A549 (cell line): ENCODE measurements at regions not wholly inside any gene's neighbourhood (a gene's known extent, or its start where the extent isn't known, plus 50 kb on each side); places are given as distances from the start of the nearest gene placed in this dataset.
A peak's percentile ranks its signal among the peaks of the same experiment; 100 is the strongest.

Experiments used
- ATAC-seq, 2 experiments: fragments of 200-7000 bp in 1 of 2; fragments of >200 bp in 1 of 2; cut with Nextera tagmentation in 1 of 2; cut with Tn5 transposase in 1 of 2; 3 replicates each; pipeline versions ENCODE4 v1.8.0 to v1.9.1; 2018 to 2020; ENCODE audit warnings: mild to moderate bottlenecking in 1 of 2, moderate library complexity in 1 of 2
- CTCF ChIA-PET: fragments of 300-600 bp; sonication (Branson Sonifier 250); formaldehyde crosslinking; extraction: SDS; loops from one replicate; lab custom pipeline; 2021; ENCODE audit warnings: antibody characterized with exemption, inconsistent platforms; lab: Yijun Ruan, JAX
- POLR2A ChIA-PET: fragments of 350-600 bp; formaldehyde crosslinking; extraction: SDS; loops from one replicate; lab custom pipeline; 2021; ENCODE audit warnings: antibody characterized with exemption, inconsistent platforms; lab: Yijun Ruan, JAX
- DNase-seq, 2 experiments: peaks; one replicate each; pipeline versions ENCODE4 v3.0.0 to v3.0.0-alpha.2; 2011 to 2016; ENCODE audit warnings: low read depth in 1 of 2, low spot score in 1 of 2
- FAIRE-seq: peaks from 2 replicates; lab custom pipeline; 2011; peaks lifted over from hg19 to GRCh38; lab: Jason Lieb, UNC
- H3K27ac ChIP-seq, 2 experiments: fragments of >200 bp; sonication (Bioruptor Twin); formaldehyde crosslinking; 3 replicates each; pipeline ENCODE4 v1.5.1; 2016 to 2017
- H3K4me1 ChIP-seq: fragments of >200 bp; sonication (Bioruptor Twin); formaldehyde crosslinking; 3 replicates; pipeline ENCODE4 v1.6.1; 2016
- H3K4me2 ChIP-seq: fragments of >200 bp; sonication (Bioruptor Twin); formaldehyde crosslinking; 3 replicates; pipeline ENCODE4 v1.6.1; 2016
- H3K4me3 ChIP-seq: fragments of >200 bp; sonication (Bioruptor Twin); formaldehyde crosslinking; 3 replicates; pipeline ENCODE4 v1.5.1; 2016
- H3K9me3 ChIP-seq: fragments of >200 bp; sonication (Bioruptor Twin); formaldehyde crosslinking; 3 replicates; pipeline ENCODE4 v1.6.1; 2016
- CEBPB ChIP-seq, 2 experiments: fragments of >200 bp in 1 of 2; sonication (Bioruptor Twin) in 1 of 2; formaldehyde crosslinking in 1 of 2; IDR thresholded peaks; 2 replicates each; pipeline ENCODE4 v1.6.1; 2012 to 2016
- CHD2 ChIP-seq: fragments of 150-350 bp; IDR thresholded peaks from 2 replicates; pipeline ENCODE4 v1.6.1; 2014; ENCODE audit warnings: low read length; ENCODE audit not compliant: partially characterized antibody
- ESRRA ChIP-seq: fragments of 150-350 bp; IDR thresholded peaks from 2 replicates; pipeline ENCODE4 v1.6.1; 2014; ENCODE audit warnings: mild to moderate bottlenecking, low read length, borderline replicate concordance
- FOSB ChIP-seq: fragments of 250-450 bp; sonication (Bioruptor Pico); IDR thresholded peaks from 2 replicates; pipeline ENCODE4 v1.5.0; 2020; ENCODE audit warnings: mild to moderate bottlenecking, moderate library complexity
- FOSL2 ChIP-seq, 2 experiments: fragments of 450-650 bp in 1 of 2; fragments of >200 bp in 1 of 2; sonication (Bioruptor Twin) in 1 of 2; formaldehyde crosslinking; IDR thresholded peaks; 2 replicates each; pipeline versions ENCODE4 v1.5.0 to v1.6.1; 2016 to 2020; ENCODE audit warnings: mild to moderate bottlenecking in 1 of 2, moderate library complexity in 1 of 2
- GATA3 ChIP-seq: IDR thresholded peaks from 2 replicates; pipeline ENCODE4 v1.6.1; 2012; ENCODE audit warnings: borderline replicate concordance
- HDAC2 ChIP-seq: fragments of 200-600 bp; sonication (generic); IDR thresholded peaks from 2 replicates; pipeline ENCODE4 v1.6.1; 2016
- HEYL ChIP-seq: fragments of 250-450 bp; sonication (Bioruptor Pico); IDR thresholded peaks from 2 replicates; pipeline ENCODE4 v1.8.0; 2021; ENCODE audit warnings: mild to moderate bottlenecking, moderate library complexity
- HOXB13 ChIP-seq: fragments of 250-450 bp; sonication (Bioruptor Pico); IDR thresholded peaks from 2 replicates; pipeline ENCODE4 v1.5.0; 2020; ENCODE audit warnings: low read depth, mild to moderate bottlenecking, moderate library complexity
- KDM5A ChIP-seq: fragments of 200-600 bp; sonication (generic); IDR thresholded peaks from 2 replicates; pipeline ENCODE4 v1.6.1; 2016; ENCODE audit warnings: antibody characterized with exemption, mild to moderate bottlenecking
- MAFK ChIP-seq: fragments of 450-650 bp; IDR thresholded peaks from 2 replicates; pipeline ENCODE4 v1.6.1; 2014; ENCODE audit not compliant: partially characterized antibody
- NFE2L2 ChIP-seq: fragments of 150-350 bp; conservative IDR thresholded peaks from 2 replicates; pipeline ENCODE4 v1.6.1; 2014; ENCODE audit warnings: low read length
- POLR2A ChIP-seq: IDR thresholded peaks from 2 replicates; pipeline ENCODE4 v1.6.1; 2012; ENCODE audit warnings: mild to moderate bottlenecking, low read length
- POLR2AphosphoS2 ChIP-seq: conservative IDR thresholded peaks from 2 replicates; pipeline ENCODE4 v1.6.1; 2012; ENCODE audit warnings: low read length, improper control_type of control experiment, inconsistent platforms
- RFX5 ChIP-seq: fragments of 450-650 bp; IDR thresholded peaks from 2 replicates; pipeline ENCODE4 v1.7.1; 2014; ENCODE audit warnings: antibody characterized with exemption, mild to moderate bottlenecking, moderate library complexity
- SREBF2 ChIP-seq: fragments of 450-650 bp; IDR thresholded peaks from 2 replicates; pipeline ENCODE4 v1.6.1; 2014; ENCODE audit warnings: mild to moderate bottlenecking, moderate library complexity
- TFCP2L1 ChIP-seq: fragments of 250-450 bp; sonication (Bioruptor Pico); IDR thresholded peaks from 2 replicates; pipeline ENCODE4 v1.5.0; 2021; ENCODE audit warnings: mild to moderate bottlenecking
- TP53 ChIP-seq: fragments of 250-450 bp; sonication (Bioruptor Pico); IDR thresholded peaks from 2 replicates; pipeline ENCODE4 v1.5.0; 2021; ENCODE audit warnings: mild to moderate bottlenecking, moderate library complexity
- ZNF302 ChIP-seq: fragments of 250-450 bp; sonication (Bioruptor Pico); IDR thresholded peaks from 2 replicates; pipeline ENCODE4 v1.9.0; 2021; ENCODE audit warnings: inconsistent platforms, mild to moderate bottlenecking, moderate library complexity
- WGBS: methylation state at CpG from one replicate; pipeline ENCODE4 v1.1.6; 2017; ENCODE audit errors: missing lambda C conversion rate; 5-methylcytosine and 5-hydroxymethylcytosine counted together
- TF ChIP-seq, protein P1 (sequence below): IDR thresholded peaks from 2 replicates; pipeline ENCODE4 v1.6.1; 2012
- TF ChIP-seq, protein P2 (sequence below): fragments of >200 bp; sonication (Bioruptor Twin); formaldehyde crosslinking; IDR thresholded peaks from 3 replicates; pipeline ENCODE4 v1.6.1; 2016
- TF ChIP-seq, protein P3 (sequence below): fragments of 250-450 bp; sonication (Bioruptor Pico); IDR thresholded peaks from 2 replicates; pipeline ENCODE4 v1.5.0; 2020; ENCODE audit warnings: low read depth, mild to moderate bottlenecking, moderate library complexity

DNA sequence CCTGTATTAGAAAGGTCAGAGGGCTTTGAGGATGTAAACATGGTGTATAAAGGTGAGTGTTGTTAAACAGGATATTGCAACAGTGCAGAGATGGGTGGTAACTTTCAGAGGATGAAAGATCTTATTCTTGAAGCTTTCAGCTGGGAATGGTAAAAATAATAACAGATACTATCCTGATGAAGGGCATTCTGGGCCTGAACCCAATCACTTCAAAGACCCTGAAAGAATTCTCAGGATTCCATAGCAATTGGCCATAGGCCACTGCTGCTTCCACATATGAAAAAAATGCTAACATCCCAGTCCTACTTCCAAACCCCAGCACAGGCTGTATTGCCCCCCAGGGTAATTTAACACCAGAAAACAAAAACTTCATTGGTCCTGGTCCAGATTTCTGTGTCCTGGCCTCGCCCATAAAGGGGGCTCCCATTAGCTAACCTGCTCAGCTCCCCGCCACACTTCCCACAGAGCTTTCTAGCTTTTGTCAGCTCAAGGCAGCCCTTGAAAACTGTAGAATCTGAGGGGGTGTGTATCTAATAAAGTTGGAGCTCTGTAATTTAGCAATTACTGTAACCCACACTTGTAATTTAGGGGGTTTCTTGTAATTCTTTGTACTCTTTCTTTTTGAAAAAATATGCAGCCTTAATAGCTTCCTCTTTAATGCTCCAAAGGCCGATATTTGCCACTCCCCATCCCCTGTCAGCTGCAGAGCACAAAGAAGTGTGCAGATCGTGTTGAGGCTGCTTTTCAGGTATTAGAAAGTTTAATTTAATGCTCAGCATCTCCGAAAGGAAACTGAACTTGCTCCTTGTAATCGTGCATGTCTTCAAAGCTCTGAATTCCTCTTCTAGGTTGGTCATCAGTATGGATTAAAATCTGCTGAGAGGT, 371.5 kb downstream of the SEC14L1 start:
- TF ChIP-seq KDM5A (no peak), POLR2A (no peak), MAFK (no peak), FOSL2 (IDR thresholded peaks at IDR 0.05) (no peak), FOSL2 (CRISPR knock-in tag; IDR thresholded peaks at IDR 0.05) (no peak), CEBPB (IDR thresholded peaks at IDR 0.05) (no peak), TFCP2L1 (CRISPR knock-in tag) (no peak), HOXB13 (CRISPR knock-in tag) (no peak), ZNF302 (CRISPR knock-in tag) (no peak), GATA3 (no peak), ESRRA (no peak), POLR2AphosphoS2 (no peak), HDAC2 (no peak), RFX5 (no peak), NFE2L2 (no peak), CHD2 (no peak), HEYL (CRISPR knock-in tag) (no peak), FOSB (CRISPR knock-in tag) (no peak)
- TF ChIP-seq, protein P1, sequence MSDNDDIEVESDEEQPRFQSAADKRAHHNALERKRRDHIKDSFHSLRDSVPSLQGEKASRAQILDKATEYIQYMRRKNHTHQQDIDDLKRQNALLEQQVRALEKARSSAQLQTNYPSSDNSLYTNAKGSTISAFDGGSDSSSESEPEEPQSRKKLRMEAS = no peak
- TF ChIP-seq, protein P2, sequence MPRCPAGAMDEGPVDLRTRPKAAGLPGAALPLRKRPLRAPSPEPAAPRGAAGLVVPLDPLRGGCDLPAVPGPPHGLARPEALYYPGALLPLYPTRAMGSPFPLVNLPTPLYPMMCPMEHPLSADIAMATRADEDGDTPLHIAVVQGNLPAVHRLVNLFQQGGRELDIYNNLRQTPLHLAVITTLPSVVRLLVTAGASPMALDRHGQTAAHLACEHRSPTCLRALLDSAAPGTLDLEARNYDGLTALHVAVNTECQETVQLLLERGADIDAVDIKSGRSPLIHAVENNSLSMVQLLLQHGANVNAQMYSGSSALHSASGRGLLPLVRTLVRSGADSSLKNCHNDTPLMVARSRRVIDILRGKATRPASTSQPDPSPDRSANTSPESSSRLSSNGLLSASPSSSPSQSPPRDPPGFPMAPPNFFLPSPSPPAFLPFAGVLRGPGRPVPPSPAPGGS = no peak
- no peak overlapping the region for H3K4me3 ChIP-seq
- H3K4me2 ChIP-seq = no peak overlapping the region
- 69% methylated on average over 6 of the region's 6 CpGs for WGBS
- no peak for DNase-seq
- H3K9me3 ChIP-seq = peaks cover 29% of the 10 kb centered on the region
- H3K4me1 ChIP-seq = peaks cover 13% of the 10 kb centered on the region
- ATAC-seq = no peak
- FAIRE-seq = no peak
- POLR2A ChIA-PET = no interaction called here
- CTCF ChIA-PET = interaction anchor here (0.6 to 2.1 kb wide), 7 partner anchors 11 to 750 kb away, joined by 3 to 14 read pairs (median 3); no protein-coding TSS in a partner anchor
- no peak overlapping the region for H3K27ac ChIP-seq

DNA sequence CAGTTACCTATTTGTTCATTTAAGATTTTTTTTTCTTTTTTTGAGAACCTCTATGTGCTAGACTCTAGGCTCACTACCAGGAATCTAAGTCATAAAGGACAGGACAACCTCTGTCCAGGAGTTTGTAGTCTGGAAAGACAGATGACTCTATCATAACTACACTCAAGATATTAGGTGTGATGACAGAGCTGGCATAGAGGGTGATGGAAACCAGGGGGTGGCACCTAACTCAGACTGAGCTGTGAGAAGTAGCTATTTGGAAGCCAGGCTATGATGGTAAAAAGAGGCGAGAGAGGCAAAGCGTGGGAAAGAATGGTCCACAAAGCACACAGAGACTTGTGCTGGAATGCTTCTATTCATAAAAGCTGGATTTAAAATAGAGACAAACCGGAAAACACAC, 372.3 kb downstream of the SEC14L1 start:
- Histone ChIP-seq H3K4me1 (peaks cover 6% of the 10 kb centered on the region), H3K27ac (no peak overlapping the region), H3K9me3 (peaks cover 29% of the 10 kb centered on the region), H3K4me2 (no peak overlapping the region), H3K4me3 (no peak overlapping the region)
- ChIA-PET POLR2A (no interaction called here), CTCF (interaction anchor here (1.0 to 2.1 kb wide), 3 partner anchors 12 to 18 kb away, joined by 3 to 14 read pairs (median 9); no protein-coding TSS in a partner anchor)
- TF ChIP-seq POLR2A = no peak
- no peak for TF ChIP-seq CHD2
- no peak for TF ChIP-seq FOSL2 (IDR thresholded peaks at IDR 0.05)
- TF ChIP-seq FOSL2 (CRISPR knock-in tag; IDR thresholded peaks at IDR 0.05) = no peak
- no peak for TF ChIP-seq NFE2L2
- no peak for TF ChIP-seq MAFK
- 91% methylated on average over 3 of the region's 3 CpGs for WGBS
- no peak for ATAC-seq
- no peak for FAIRE-seq
- no peak for DNase-seq

DNA sequence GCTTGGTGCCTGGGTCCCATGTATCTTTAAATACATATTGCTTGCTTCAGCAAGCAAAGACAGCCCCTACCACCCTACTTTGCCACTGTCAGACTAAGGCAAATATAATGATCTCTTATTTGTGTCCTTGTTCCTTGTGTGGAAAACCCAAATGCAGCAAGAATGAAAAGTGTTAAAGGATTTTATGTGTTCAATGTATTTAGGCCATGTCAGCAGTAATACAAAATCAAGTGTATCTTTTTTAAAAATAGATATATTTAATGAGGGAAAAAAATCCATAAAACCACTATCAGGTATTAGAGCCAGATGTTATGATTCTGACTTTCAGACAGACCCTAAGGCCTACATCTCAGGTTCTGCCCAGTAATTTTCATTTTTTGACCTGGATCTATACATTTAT, 374.5 kb downstream of the SEC14L1 start:
- no peak overlapping the region for H3K27ac ChIP-seq
- FAIRE-seq (no peak), DNase-seq (no peak), ATAC-seq (no peak)
- no peak overlapping the region for H3K4me3 ChIP-seq
- ChIA-PET CTCF (interaction anchor here (1.1 kb wide), 2 partner anchors 13 to 184 kb away, joined by 4 to 5 read pairs; no protein-coding TSS in a partner anchor), POLR2A (no interaction called here)
- peaks cover 23% of the 10 kb centered on the region for H3K9me3 ChIP-seq
- no peaks in the 10 kb centered on the region for H3K4me1 ChIP-seq
- TF ChIP-seq, protein P3, sequence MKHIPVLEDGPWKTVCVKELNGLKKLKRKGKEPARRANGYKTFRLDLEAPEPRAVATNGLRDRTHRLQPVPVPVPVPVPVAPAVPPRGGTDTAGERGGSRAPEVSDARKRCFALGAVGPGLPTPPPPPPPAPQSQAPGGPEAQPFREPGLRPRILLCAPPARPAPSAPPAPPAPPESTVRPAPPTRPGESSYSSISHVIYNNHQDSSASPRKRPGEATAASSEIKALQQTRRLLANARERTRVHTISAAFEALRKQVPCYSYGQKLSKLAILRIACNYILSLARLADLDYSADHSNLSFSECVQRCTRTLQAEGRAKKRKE (CRISPR knock-in tag) = no peak
- TF ChIP-seq MAFK (peak; percentile 76), SREBF2 (no peak), TP53 (CRISPR knock-in tag) (no peak), HEYL (CRISPR knock-in tag) (no peak)
- no peak overlapping the region for H3K4me2 ChIP-seq
